Vagina (tissue), 2 donors: ENCODE measurements at regions not wholly inside any gene's neighbourhood (a gene's known extent, or its start where the extent isn't known, plus 50 kb on each side); places are given as distances from the start of the nearest gene placed in this dataset.
"Not testable (repeated sequence)": the region's sequence is repeated elsewhere in the genome, so short reads cannot be mapped to it uniquely, and the experiment has no call there.

Experiments used
- DNase-seq, 2 donors: peaks; one replicate each; pipeline ENCODE4 v3.0.0-alpha.2; 2017; ENCODE audit errors: extremely low spot score in 2 of 2
- H3K27ac ChIP-seq: fragments of 200-600 bp; sonication (generic); one replicate; pipeline ENCODE4 v1.5.1; 2019
- H3K27me3 ChIP-seq: fragments of 200-600 bp; sonication (generic); one replicate; pipeline ENCODE4 v1.5.1; 2019
- H3K36me3 ChIP-seq, 2 donors: fragments of 200-600 bp; sonication (generic); one replicate each; pipeline ENCODE4 v1.5.1; 2017 to 2019
- H3K4me1 ChIP-seq: fragments of 200-600 bp; sonication (generic); one replicate; pipeline ENCODE4 v1.5.1; 2019
- H3K4me3 ChIP-seq, 2 donors: fragments of 200-600 bp; sonication (generic); 1 replicate in 1 of 2; 2 replicates in 1 of 2; pipeline ENCODE4 v1.5.1; 2016 to 2019
- H3K9me3 ChIP-seq: fragments of 200-600 bp; sonication (generic); one replicate; pipeline ENCODE4 v1.5.1; 2019
- POLR2A ChIP-seq, 2 donors: fragments of 450-650 bp; IDR thresholded peaks; one replicate each; pipeline ENCODE4 v1.6.1; 2017; ENCODE audit warnings: antibody characterized with exemption in 2 of 2, mild to moderate bottlenecking in 2 of 2, moderate library complexity in 2 of 2
- POLR2AphosphoS5 ChIP-seq, 2 donors: sonication (generic); formaldehyde crosslinking; IDR thresholded peaks; one replicate each; pipeline ENCODE4 v1.9.0; 2017; ENCODE audit warnings: antibody characterized with exemption in 2 of 2, mild to moderate bottlenecking in 2 of 2, low read depth in 1 of 2; ENCODE audit not compliant: insufficient read depth in 1 of 2
- intact Hi-C: fragments of 100-400 bp; cut with DNase I; formaldehyde crosslinking; loops from one replicate; pipeline ENCODE4 v1.15.1; 2023
- TF ChIP-seq, protein P1 (sequence below), 3 experiments: fragments of 450-650 bp in 2 of 3; fragments of 200-600 bp in 1 of 3; sonication (generic) in 1 of 3; IDR thresholded peaks; one replicate each; pipeline ENCODE4 v1.5.1; 2017 to 2019; ENCODE audit warnings: antibody characterized with exemption in 3 of 3, mild to moderate bottlenecking in 2 of 3, moderate library complexity in 2 of 3

DNA sequence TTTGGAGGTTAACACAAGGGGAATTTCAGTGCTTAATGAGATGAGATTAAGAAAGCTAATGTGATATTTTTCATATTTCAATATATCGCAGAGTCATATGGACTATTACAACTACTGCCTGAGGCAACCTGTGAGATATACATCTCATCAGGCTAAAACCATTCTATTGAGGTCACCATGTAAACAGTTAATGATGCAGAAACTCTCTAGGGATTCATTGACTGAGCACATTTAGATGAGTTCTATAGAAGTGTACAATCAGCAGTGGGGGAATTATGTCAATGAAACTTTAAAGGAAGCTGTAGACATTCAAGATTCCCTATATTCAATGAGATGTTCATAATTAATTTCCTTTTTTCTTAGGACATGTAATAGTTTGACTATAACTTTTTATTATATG lies 687.4 kb upstream of the SYT4 start:
- Histone ChIP-seq H3K27ac (no peak overlapping the region), H3K27me3 (no peaks in the 10 kb centered on the region), H3K4me3 (no peak overlapping the region), H3K9me3 (no peaks in the 10 kb centered on the region), H3K36me3 (no peaks in the 10 kb centered on the region), H3K4me1 (no peaks in the 10 kb centered on the region)
- TF ChIP-seq, protein P1, sequence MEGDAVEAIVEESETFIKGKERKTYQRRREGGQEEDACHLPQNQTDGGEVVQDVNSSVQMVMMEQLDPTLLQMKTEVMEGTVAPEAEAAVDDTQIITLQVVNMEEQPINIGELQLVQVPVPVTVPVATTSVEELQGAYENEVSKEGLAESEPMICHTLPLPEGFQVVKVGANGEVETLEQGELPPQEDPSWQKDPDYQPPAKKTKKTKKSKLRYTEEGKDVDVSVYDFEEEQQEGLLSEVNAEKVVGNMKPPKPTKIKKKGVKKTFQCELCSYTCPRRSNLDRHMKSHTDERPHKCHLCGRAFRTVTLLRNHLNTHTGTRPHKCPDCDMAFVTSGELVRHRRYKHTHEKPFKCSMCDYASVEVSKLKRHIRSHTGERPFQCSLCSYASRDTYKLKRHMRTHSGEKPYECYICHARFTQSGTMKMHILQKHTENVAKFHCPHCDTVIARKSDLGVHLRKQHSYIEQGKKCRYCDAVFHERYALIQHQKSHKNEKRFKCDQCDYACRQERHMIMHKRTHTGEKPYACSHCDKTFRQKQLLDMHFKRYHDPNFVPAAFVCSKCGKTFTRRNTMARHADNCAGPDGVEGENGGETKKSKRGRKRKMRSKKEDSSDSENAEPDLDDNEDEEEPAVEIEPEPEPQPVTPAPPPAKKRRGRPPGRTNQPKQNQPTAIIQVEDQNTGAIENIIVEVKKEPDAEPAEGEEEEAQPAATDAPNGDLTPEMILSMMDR (IDR thresholded peaks at IDR 0.05) = no peak
- no peak for TF ChIP-seq POLR2AphosphoS5 (IDR thresholded peaks at IDR 0.05; ENCODE audit: insufficient read depth in 1 of 2, low read depth in 1 of 2)
- no peak for TF ChIP-seq POLR2A (IDR thresholded peaks at IDR 0.05)
- DNase-seq = no peak
- intact Hi-C loops = no loop called here

DNA sequence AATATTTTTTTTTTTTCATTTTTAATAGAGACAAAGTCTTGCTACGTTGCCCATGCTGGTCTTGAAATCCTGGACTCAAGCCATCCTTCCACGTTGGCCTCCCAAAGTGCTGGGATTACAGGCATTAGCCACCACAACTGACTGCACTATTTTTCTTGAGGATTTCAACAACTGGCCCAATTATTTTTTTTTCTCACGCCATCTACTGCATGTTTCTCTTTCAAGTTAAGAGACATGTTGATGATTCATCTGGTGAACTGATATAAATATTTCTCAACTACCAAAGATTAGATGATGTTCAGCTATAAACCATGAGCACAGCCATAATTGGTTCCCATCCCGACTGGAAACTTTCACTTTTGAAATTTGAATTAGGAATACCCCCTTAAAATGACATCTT lies 688.4 kb upstream of the SYT4 start:
- Histone ChIP-seq H3K4me3 (no peak overlapping the region), H3K27me3 (no peaks in the 10 kb centered on the region), H3K4me1 (no peaks in the 10 kb centered on the region), H3K27ac (no peak overlapping the region), H3K36me3 (no peaks in the 10 kb centered on the region), H3K9me3 (no peaks in the 10 kb centered on the region)
- no peak for DNase-seq
- intact Hi-C loops = no loop called here
- no peak for TF ChIP-seq POLR2A (IDR thresholded peaks at IDR 0.05)
- no peak for TF ChIP-seq POLR2AphosphoS5 (IDR thresholded peaks at IDR 0.05; ENCODE audit: insufficient read depth in 1 of 2, low read depth in 1 of 2)

DNA sequence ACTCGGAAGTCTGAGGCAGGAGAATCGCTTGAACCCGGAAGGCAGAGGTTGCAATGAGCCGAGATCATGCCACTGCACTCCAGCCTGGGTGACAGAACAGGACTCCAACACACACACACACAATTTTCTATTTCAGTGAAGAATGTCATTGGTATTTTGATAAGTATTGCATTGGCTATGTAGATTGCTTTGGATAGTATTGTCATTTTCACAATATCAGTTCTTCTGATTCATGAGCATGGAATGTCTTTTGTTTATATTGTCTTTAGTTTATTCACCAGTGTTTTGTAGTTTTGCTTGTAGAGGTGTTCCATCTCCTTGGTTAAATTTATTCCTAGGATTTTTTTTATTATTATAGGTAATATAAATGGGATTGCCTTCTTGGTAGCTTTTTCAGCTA lies 693.4 kb upstream of the SYT4 start:
- H3K4me1 ChIP-seq = no peaks in the 10 kb centered on the region
- no peak overlapping the region for H3K27ac ChIP-seq
- H3K4me3 ChIP-seq = no peak overlapping the region
- TF ChIP-seq, protein P1 (IDR thresholded peaks at IDR 0.05) = no peak
- TF ChIP-seq POLR2A (IDR thresholded peaks at IDR 0.05) = no peak
- TF ChIP-seq POLR2AphosphoS5 (IDR thresholded peaks at IDR 0.05; ENCODE audit: insufficient read depth in 1 of 2, low read depth in 1 of 2) = no peak
- DNase-seq = no peak
- no peaks in the 10 kb centered on the region for H3K9me3 ChIP-seq
- no peaks in the 10 kb centered on the region for H3K27me3 ChIP-seq
- intact Hi-C loops = no loop called here
- H3K36me3 ChIP-seq = no peaks in the 10 kb centered on the region

DNA sequence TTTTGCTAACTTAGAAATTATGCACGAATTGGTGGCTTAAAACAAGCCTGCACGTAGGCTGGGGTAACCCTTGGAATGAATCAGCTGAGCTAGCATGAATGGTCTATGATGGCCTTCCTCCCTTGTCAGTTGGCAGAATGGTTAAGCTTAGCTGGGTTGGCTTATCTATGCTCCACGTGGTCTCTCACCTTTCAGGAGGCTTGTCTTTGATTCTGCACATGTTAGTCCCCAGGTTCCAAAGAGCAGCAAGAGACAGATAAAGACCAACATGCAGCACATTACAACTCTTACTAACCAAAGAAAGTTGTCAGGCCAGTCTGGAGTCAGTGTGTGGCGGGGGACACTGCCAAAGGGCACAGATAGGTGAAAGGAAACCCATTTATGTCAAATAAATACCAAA lies 700.9 kb upstream of the SYT4 start:
- no peak for DNase-seq
- intact Hi-C loops = no loop called here
- H3K27me3 ChIP-seq = no peaks in the 10 kb centered on the region
- no peaks in the 10 kb centered on the region for H3K9me3 ChIP-seq
- no peaks in the 10 kb centered on the region for H3K36me3 ChIP-seq
- TF ChIP-seq POLR2AphosphoS5 (IDR thresholded peaks at IDR 0.05; ENCODE audit: insufficient read depth in 1 of 2, low read depth in 1 of 2) (no peak), POLR2A (IDR thresholded peaks at IDR 0.05) (no peak)
- TF ChIP-seq, protein P1 (IDR thresholded peaks at IDR 0.05) = no peak
- H3K27ac ChIP-seq = no peak overlapping the region
- H3K4me1 ChIP-seq = no peaks in the 10 kb centered on the region
- no peak overlapping the region for H3K4me3 ChIP-seq

DNA sequence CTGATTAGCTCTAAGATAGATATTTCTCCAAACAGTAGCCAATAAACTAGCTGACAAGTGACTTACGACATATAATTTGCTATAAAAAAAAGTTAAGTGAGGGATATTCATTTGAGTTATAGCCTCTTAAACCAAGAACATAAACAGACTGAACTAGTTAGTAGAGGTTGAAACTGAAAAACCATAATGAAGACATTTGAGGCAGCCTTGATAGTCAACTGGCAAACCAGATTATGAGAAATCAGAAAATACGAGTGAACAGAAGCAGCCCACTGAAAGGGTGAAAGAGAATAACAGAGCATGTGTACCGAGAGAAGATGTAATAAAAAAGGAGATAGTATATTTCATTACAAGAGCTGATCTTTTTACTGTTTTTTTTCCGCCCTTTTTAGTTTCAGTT lies 698.1 kb upstream of the SETBP1 start:
- H3K36me3 ChIP-seq = no peaks in the 10 kb centered on the region
- H3K4me3 ChIP-seq = no peak overlapping the region
- no peaks in the 10 kb centered on the region for H3K4me1 ChIP-seq
- no peak for DNase-seq
- intact Hi-C loops = no loop called here
- no peaks in the 10 kb centered on the region for H3K27me3 ChIP-seq
- TF ChIP-seq POLR2AphosphoS5 (IDR thresholded peaks at IDR 0.05; ENCODE audit: insufficient read depth in 1 of 2, low read depth in 1 of 2) (no peak), POLR2A (IDR thresholded peaks at IDR 0.05) (no peak)
- TF ChIP-seq, protein P1 (IDR thresholded peaks at IDR 0.05) = no peak
- H3K27ac ChIP-seq = no peak overlapping the region
- no peaks in the 10 kb centered on the region for H3K9me3 ChIP-seq

DNA sequence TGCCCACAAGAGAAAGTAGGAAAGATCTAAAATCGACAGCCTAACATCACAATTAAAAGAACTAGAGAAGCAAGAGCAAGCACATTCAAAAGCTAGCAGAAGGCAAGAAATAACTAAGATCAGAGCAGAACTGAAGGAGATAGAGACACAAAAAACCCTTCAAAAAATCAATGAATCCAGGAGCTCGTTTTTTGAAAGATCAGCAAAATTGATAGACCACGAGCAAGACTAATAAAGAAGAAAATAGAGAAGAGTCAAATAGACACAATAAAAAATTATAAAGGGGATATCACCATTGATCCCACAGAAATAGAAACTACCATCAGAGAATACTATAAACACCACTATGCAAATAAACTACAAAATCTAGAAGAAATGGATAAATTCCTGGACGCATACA lies 693.6 kb upstream of the SETBP1 start:
- DNase-seq, intact Hi-C loops, H3K36me3 ChIP-seq, H3K4me3 ChIP-seq, H3K9me3 ChIP-seq, H3K4me1 ChIP-seq, H3K27ac ChIP-seq, H3K27me3 ChIP-seq: not testable (repeated sequence)
